ENCODE measurements at regions not wholly inside any gene's neighbourhood (a gene's known extent, or its start where the extent isn't known, plus 50 kb on each side); places are given as distances from the start of the nearest gene placed in this dataset.
"Not testable (repeated sequence)": the region's sequence is repeated elsewhere in the genome, so short reads cannot be mapped to it uniquely, and the experiment has no call there.

GRCh38 chr3:151675858-151676615 lies 57.7 kb upstream of the AADACL2 start:
- no peak for DNase-seq (ENCODE audit: low spot score)

- DNase-seq (ENCODE audit: low spot score) = no peak
Observed at GRCh38 chr3:151673974-151674373, 59.8 kb upstream of the AADACL2 start.

- DNase-seq (ENCODE audit: low spot score) = not testable (repeated sequence)
Observed at GRCh38 chr3:151667762-151668161, 66.0 kb upstream of the AADACL2 start.

- DNase-seq (ENCODE audit: low spot score) = peak; percentile 25
Observed at GRCh38 chr3:151660885-151661284, 72.8 kb upstream of the AADACL2 start.

- DNase-seq (ENCODE audit: low spot score) = no peak
Observed at GRCh38 chr3:151644986-151645385, 88.7 kb upstream of the AADACL2 start.

- no peak for DNase-seq (ENCODE audit: low spot score)
Observed at GRCh38 chr3:151644020-151644620, 89.6 kb upstream of the AADACL2 start.

- no peak for DNase-seq (ENCODE audit: low spot score)
Observed at GRCh38 chr3:151639418-151639740, 94.3 kb upstream of the AADACL2 start.

- DNase-seq (ENCODE audit: low spot score) = no peak
Observed at GRCh38 chr3:151638555-151639417, 94.9 kb upstream of the AADACL2 start.

- no peak for DNase-seq (ENCODE audit: low spot score)
Observed at GRCh38 chr3:151635905-151636304, 97.8 kb upstream of the AADACL2 start.

- no peak for DNase-seq (ENCODE audit: low spot score)
Observed at GRCh38 chr3:151631946-151632345, 101.8 kb upstream of the AADACL2 start.

GRCh38 chr3:151630938-151631441 lies 102.7 kb upstream of the AADACL2 start:
- DNase-seq (ENCODE audit: low spot score) = peak; percentile 5

GRCh38 chr3:151630035-151630434 lies 103.7 kb upstream of the AADACL2 start:
- no peak for DNase-seq (ENCODE audit: low spot score)

GRCh38 chr3:151625586-151625985 lies 108.1 kb upstream of the AADACL2 start:
- DNase-seq (ENCODE audit: low spot score) = no peak

GRCh38 chr3:151625086-151625485 lies 108.6 kb upstream of the AADACL2 start:
- no peak for DNase-seq (ENCODE audit: low spot score)

GRCh38 chr3:151620071-151620470 lies 113.7 kb upstream of the AADACL2 start:
- no peak for DNase-seq (ENCODE audit: low spot score)

- no peak for DNase-seq (ENCODE audit: low spot score)
Observed at GRCh38 chr3:151615464-151615863, 118.3 kb upstream of the AADACL2 start.

GRCh38 chr3:151612115-151612514 lies 121.6 kb upstream of the AADACL2 start:
- no peak for DNase-seq (ENCODE audit: low spot score)

GRCh38 chr3:151611419-151611818 lies 122.3 kb upstream of the AADACL2 start:
- no peak for DNase-seq (ENCODE audit: low spot score)

- no peak for DNase-seq (ENCODE audit: low spot score)
Observed at GRCh38 chr3:151609491-151609890, 124.2 kb upstream of the AADACL2 start.

GRCh38 chr3:151604891-151605290 lies 128.8 kb upstream of the AADACL2 start:
- DNase-seq (ENCODE audit: low spot score) = no peak

- no peak for DNase-seq (ENCODE audit: low spot score)
Observed at GRCh38 chr3:151600783-151601182, 132.9 kb upstream of the AADACL2 start.

GRCh38 chr3:151599103-151599672 lies 134.5 kb upstream of the AADACL2 start:
- no peak for DNase-seq (ENCODE audit: low spot score)

Data from pons (tissue), 1 donor.